Inferior parietal cortex (tissue), 1 donor: ENCODE measurements at regions not wholly inside any gene's neighbourhood (a gene's known extent, or its start where the extent isn't known, plus 50 kb on each side); places are given as distances from the start of the nearest gene placed in this dataset.

Experiments used
- DNase-seq: peaks from one replicate; pipeline ENCODE4 v3.0.0-alpha.2; 2016; ENCODE audit errors: extremely low spot score

GRCh38 chr14:71863049-71863448 lies 69.2 kb upstream of the RGS6 start:
- no peak for DNase-seq

GRCh38 chr14:71863766-71864165 lies 68.5 kb upstream of the RGS6 start:
- DNase-seq, result no peak
